ENCODE measurements at regions not wholly inside any gene's neighbourhood (a gene's known extent, or its start where the extent isn't known, plus 50 kb on each side); places are given as distances from the start of the nearest gene placed in this dataset.

DNA sequence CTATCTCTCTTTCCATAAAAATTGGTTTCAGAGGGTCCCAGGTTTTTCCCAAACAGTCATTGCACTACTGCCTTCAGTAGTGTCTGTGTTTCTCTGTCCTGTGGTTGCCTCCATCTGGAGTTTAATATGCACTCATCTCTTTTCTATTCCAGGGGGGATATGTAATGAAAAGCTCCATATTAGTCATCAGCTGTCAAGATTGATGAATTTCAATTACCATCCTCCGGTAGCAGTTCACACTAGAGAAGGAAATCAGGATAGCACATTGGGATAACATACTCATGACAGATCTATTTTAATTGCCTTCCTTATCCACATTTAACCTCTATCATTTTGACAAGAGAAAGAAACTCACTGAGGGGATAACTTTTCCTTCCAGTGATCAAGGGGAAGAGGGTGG lies 589.0 kb upstream of the SEL1L start:
- Histone ChIP-seq H3K36me3 (no peaks in the 10 kb centered on the region), H3K4me3 (no peak overlapping the region), H3K27me3 (no peaks in the 10 kb centered on the region), H3K27ac (no peak overlapping the region), H3K4me1 (no peaks in the 10 kb centered on the region), H3K9me3 (no peaks in the 10 kb centered on the region)
- WGBS (ENCODE audit: insufficient coverage, low coverage, low lambda C conversion rate, missing lambda C conversion rate): 75% methylated on average over 1 of the region's 1 CpG
- intact Hi-C loops (cut with DNase I): no loop called here
- TF ChIP-seq, protein P1, sequence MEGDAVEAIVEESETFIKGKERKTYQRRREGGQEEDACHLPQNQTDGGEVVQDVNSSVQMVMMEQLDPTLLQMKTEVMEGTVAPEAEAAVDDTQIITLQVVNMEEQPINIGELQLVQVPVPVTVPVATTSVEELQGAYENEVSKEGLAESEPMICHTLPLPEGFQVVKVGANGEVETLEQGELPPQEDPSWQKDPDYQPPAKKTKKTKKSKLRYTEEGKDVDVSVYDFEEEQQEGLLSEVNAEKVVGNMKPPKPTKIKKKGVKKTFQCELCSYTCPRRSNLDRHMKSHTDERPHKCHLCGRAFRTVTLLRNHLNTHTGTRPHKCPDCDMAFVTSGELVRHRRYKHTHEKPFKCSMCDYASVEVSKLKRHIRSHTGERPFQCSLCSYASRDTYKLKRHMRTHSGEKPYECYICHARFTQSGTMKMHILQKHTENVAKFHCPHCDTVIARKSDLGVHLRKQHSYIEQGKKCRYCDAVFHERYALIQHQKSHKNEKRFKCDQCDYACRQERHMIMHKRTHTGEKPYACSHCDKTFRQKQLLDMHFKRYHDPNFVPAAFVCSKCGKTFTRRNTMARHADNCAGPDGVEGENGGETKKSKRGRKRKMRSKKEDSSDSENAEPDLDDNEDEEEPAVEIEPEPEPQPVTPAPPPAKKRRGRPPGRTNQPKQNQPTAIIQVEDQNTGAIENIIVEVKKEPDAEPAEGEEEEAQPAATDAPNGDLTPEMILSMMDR (IDR thresholded peaks at IDR 0.05): no peak
- TF ChIP-seq POLR2A (IDR thresholded peaks at IDR 0.05): no peak
- ATAC-seq: no peak
- no peak for DNase-seq

DNA sequence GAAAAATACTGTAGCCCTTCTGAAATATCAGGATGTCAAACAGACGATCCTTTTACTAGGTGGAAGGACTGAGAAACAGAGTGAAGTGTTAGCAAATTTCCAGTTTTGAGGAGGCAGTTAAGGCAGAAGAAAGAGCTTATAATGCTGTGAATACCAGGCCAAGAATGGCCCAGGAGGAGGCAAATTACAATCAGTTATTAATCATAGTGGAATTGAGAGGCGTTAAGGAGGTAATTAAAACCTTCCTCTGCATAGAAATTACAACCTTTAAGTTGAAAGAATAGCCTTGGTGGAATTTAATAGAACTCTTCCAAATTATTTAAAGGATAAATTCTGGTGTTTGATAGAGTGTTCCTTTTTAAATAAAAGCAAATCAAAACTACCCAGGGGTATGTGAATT lies 590.9 kb upstream of the SEL1L start:
- 57% methylated on average over 2 of the region's 2 CpGs for WGBS (ENCODE audit: insufficient coverage, low coverage, low lambda C conversion rate, missing lambda C conversion rate)
- ATAC-seq (no peak), DNase-seq (no peak)
- H3K36me3 ChIP-seq: no peaks in the 10 kb centered on the region
- no peaks in the 10 kb centered on the region for H3K9me3 ChIP-seq
- no peaks in the 10 kb centered on the region for H3K27me3 ChIP-seq
- intact Hi-C loops (cut with DNase I): no loop called here
- no peaks in the 10 kb centered on the region for H3K4me1 ChIP-seq
- TF ChIP-seq POLR2A (IDR thresholded peaks at IDR 0.05): no peak
- TF ChIP-seq, protein P1 (IDR thresholded peaks at IDR 0.05): no peak
- no peak overlapping the region for H3K27ac ChIP-seq
- H3K4me3 ChIP-seq: no peak overlapping the region

DNA sequence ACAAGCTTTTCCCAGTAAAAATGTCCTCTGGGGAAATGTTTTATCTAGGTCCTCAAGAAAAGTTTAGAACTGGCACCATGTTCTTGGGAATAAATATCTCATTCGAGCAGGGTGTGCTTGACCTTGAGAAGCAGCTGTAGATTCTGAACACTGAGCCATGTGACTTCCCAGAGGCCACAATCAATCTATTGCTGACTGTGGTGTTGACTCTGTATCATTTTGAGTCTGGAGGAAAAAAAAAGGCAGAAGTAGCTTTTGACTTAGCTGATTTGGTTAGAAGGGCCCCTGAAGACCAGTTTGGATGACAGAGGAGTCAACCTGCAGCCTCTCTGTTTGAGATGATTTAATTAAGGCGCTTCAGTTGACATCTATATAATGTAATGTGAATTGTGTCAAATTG lies 592.4 kb upstream of the SEL1L start:
- TF ChIP-seq POLR2A (IDR thresholded peaks at IDR 0.05): no peak
- TF ChIP-seq, protein P1 (IDR thresholded peaks at IDR 0.05): no peak
- H3K27ac ChIP-seq: no peak overlapping the region
- no peaks in the 10 kb centered on the region for H3K4me1 ChIP-seq
- intact Hi-C loops (cut with DNase I): no loop called here
- no peaks in the 10 kb centered on the region for H3K27me3 ChIP-seq
- ATAC-seq: no peak
- H3K9me3 ChIP-seq: no peaks in the 10 kb centered on the region
- 25% methylated on average over 1 of the region's 2 CpGs for WGBS (ENCODE audit: insufficient coverage, low coverage, low lambda C conversion rate, missing lambda C conversion rate)
- DNase-seq: no peak
- no peaks in the 10 kb centered on the region for H3K36me3 ChIP-seq
- no peak overlapping the region for H3K4me3 ChIP-seq

DNA sequence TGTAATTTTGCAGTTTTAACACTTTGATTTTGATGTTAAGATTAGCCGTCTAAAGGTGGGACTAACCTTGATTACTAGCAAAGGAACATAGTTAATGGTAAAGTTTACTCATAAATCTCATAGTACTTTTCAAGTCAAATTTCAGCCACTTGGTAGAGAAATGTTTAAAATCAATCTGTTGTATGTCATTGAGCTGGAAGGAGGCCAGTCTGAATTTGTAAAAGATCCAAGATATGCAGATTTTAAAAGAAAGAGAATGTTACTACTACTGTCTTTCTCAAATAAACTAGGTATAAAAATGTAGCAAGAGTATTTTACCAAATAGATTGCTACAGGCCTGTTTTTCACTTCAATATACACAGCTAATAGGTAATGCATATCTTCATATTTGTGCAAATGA lies 600.8 kb upstream of the SEL1L start:
- intact Hi-C loops (cut with DNase I): no loop called here
- WGBS (ENCODE audit: insufficient coverage, low coverage, low lambda C conversion rate, missing lambda C conversion rate): 0% methylated on average over 1 of the region's 1 CpG
- peaks cover 0 to 4% (median 0%) of the 10 kb centered on the region in 4 donors for H3K9me3 ChIP-seq
- ATAC-seq: no peak
- no peak overlapping the region for H3K4me3 ChIP-seq
- DNase-seq: no peak
- no peaks in the 10 kb centered on the region for H3K27me3 ChIP-seq
- H3K27ac ChIP-seq: no peak overlapping the region
- H3K4me1 ChIP-seq: no peaks in the 10 kb centered on the region
- no peak for TF ChIP-seq POLR2A (IDR thresholded peaks at IDR 0.05)
- TF ChIP-seq, protein P1 (IDR thresholded peaks at IDR 0.05): no peak
- no peaks in the 10 kb centered on the region for H3K36me3 ChIP-seq

DNA sequence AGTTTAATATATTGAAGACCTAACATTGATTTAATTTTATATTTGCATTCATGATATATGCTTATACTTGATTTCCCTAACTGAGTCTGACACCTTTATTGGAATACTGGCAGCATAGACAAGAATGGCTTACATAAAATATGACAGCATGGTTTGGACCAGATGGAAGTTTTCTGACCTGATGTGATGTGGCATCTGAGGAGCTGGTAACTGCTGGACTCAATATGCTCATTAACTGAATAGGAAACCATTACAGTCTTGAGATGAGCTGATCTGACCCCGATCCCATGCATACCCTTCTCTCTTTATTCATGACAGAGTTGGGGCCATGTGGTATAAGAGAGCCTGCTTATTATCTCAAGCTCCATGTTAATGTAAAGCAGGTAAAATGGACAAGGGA lies 604.8 kb upstream of the SEL1L start:
- no peak for TF ChIP-seq POLR2A (IDR thresholded peaks at IDR 0.05)
- TF ChIP-seq, protein P1 (IDR thresholded peaks at IDR 0.05): no peak
- Histone ChIP-seq H3K36me3 (no peaks in the 10 kb centered on the region), H3K27me3 (no peaks in the 10 kb centered on the region), H3K4me1 (no peaks in the 10 kb centered on the region), H3K9me3 (peaks cover 0 to 4% (median 0%) of the 10 kb centered on the region in 4 donors), H3K4me3 (no peak overlapping the region), H3K27ac (no peak overlapping the region)
- WGBS (ENCODE audit: insufficient coverage, low coverage, low lambda C conversion rate, missing lambda C conversion rate): 50% methylated on average over 1 of the region's 1 CpG
- no peak for DNase-seq
- intact Hi-C loops (cut with DNase I): no loop called here
- ATAC-seq: no peak
